ENCODE measurements at regions not wholly inside any gene's neighbourhood (a gene's known extent, or its start where the extent isn't known, plus 50 kb on each side); places are given as distances from the start of the nearest gene placed in this dataset.

DNA sequence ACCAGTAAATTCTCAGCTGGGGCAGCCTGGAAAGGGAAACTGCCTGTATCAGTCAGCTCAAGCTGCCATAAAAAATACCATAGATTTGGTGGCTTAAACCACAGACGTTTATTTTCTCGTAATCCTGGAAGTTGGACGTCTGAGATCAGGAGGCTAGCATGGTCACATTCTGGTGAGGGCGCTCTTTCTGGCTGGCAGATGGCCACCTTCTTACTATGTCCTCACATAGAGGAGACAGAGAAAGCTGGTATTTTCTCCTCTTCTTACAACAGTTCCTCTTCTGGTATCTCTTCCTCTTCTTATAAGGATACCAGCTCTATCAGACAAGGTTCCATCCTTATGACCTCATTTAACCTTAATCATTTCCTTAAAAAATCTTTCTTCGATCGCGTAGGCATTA is 50.5 kb upstream of the RFX3 start:
- H3K23me2 ChIP-seq (ENCODE audit: insufficient read length, low read depth, low read length, poor library complexity, severe bottlenecking): no peaks in the 10 kb centered on the region
- H3K27ac Mint-ChIP-seq: no peak overlapping the region
- H3K4me3 Mint-ChIP-seq: no peak overlapping the region

More for the DNA sequence above, 50.5 kb upstream of the RFX3 start:
- no peak overlapping the region for H3K18ac ChIP-seq (ENCODE audit: insufficient read length, low read depth, low read length)
- H3K56ac ChIP-seq (ENCODE audit: insufficient read length, low read depth, low read length): no peak overlapping the region
- DNase-seq: no peak
- TF ChIP-seq, protein P1, sequence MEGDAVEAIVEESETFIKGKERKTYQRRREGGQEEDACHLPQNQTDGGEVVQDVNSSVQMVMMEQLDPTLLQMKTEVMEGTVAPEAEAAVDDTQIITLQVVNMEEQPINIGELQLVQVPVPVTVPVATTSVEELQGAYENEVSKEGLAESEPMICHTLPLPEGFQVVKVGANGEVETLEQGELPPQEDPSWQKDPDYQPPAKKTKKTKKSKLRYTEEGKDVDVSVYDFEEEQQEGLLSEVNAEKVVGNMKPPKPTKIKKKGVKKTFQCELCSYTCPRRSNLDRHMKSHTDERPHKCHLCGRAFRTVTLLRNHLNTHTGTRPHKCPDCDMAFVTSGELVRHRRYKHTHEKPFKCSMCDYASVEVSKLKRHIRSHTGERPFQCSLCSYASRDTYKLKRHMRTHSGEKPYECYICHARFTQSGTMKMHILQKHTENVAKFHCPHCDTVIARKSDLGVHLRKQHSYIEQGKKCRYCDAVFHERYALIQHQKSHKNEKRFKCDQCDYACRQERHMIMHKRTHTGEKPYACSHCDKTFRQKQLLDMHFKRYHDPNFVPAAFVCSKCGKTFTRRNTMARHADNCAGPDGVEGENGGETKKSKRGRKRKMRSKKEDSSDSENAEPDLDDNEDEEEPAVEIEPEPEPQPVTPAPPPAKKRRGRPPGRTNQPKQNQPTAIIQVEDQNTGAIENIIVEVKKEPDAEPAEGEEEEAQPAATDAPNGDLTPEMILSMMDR (conservative IDR thresholded peaks at IDR 0.05): no peak
- no peak overlapping the region for H3K23ac ChIP-seq (ENCODE audit: insufficient read length, low read depth, low read length)
- H2AK5ac ChIP-seq (ENCODE audit: insufficient read length, low read length): no peak overlapping the region
- no peak overlapping the region for H3K9ac ChIP-seq (ENCODE audit: extremely low read depth, insufficient read length, low read length)
- Mint-ChIP-seq H3K27me3 (ENCODE audit: low read depth) (no peaks in the 10 kb centered on the region; the same call in 1 of the 2 replicates), H3K9me3 (peaks cover 13 to 17% of the 10 kb centered on the region in 2 experiments), H3K4me1 (no peaks in the 10 kb centered on the region), H3K36me3 (ENCODE audit: insufficient read depth in 1 of 3, low read depth in 3 of 3) (peaks cover 3 to 24% (median 10%) of the 10 kb centered on the region in 3 experiments; a peak in 6 of 7 replicates)
- no peaks in the 10 kb centered on the region for H3K79me1 ChIP-seq (ENCODE audit: insufficient read depth, low read depth, low read length, poor library complexity, severe bottlenecking)
- H2BK120ac ChIP-seq (ENCODE audit: low read depth, low read length, poor library complexity, severe bottlenecking): no peak overlapping the region
- no peak overlapping the region for H2AFZ ChIP-seq (ENCODE audit: low read length)
- no peak overlapping the region for H2BK12ac ChIP-seq (ENCODE audit: insufficient read length, low read depth, low read length)
- no peak overlapping the region for H4K8ac ChIP-seq (replicated peaks; ENCODE audit: insufficient read length, low read depth, low read length)
- H4K5ac ChIP-seq (ENCODE audit: insufficient read length, low read depth, low read length): no peak overlapping the region
- no peaks in the 10 kb centered on the region for H3K9me3 ChIP-seq (ENCODE audit: control insufficient read depth, low read depth, low read length)
- no peak overlapping the region for H3T11ph ChIP-seq (ENCODE audit: low read length)
- H4K20me1 ChIP-seq (ENCODE audit: control insufficient read depth, insufficient read depth, insufficient read length): no peaks in the 10 kb centered on the region
- no peaks in the 10 kb centered on the region for H3K27me3 ChIP-seq (ENCODE audit: insufficient read depth, low read length)
- H2BK20ac ChIP-seq (ENCODE audit: low read depth, low read length, poor library complexity, severe bottlenecking): no peak overlapping the region
- no peak overlapping the region for H3K4ac ChIP-seq (ENCODE audit: low read depth, low read length)
- no peak overlapping the region for H2BK15ac ChIP-seq (ENCODE audit: low read depth, low read length)
- H2BK5ac ChIP-seq (ENCODE audit: insufficient read length, low read length): no peak overlapping the region
- no peak overlapping the region for H3K14ac ChIP-seq (ENCODE audit: insufficient read depth, low read length)
- no peak overlapping the region for H3K4me2 ChIP-seq (ENCODE audit: insufficient read depth, insufficient read length, low read length)
- no CpG with 5 or more reads among the region's 7 CpGs for WGBS (ENCODE audit: extremely low coverage, insufficient read length, low lambda C conversion rate)
- no peak overlapping the region for H3K27ac ChIP-seq (ENCODE audit: insufficient read length, low read depth, low read length)
- H3K79me2 ChIP-seq (ENCODE audit: insufficient read depth, low read length): no peaks in the 10 kb centered on the region
- no peaks in the 10 kb centered on the region for H3K4me1 ChIP-seq (ENCODE audit: insufficient read depth, low read length)
- no peak overlapping the region for H4K91ac ChIP-seq (ENCODE audit: insufficient read length, low read depth, low read length)

All from H9 (cell line).